ENCODE measurements at regions not wholly inside any gene's neighbourhood (a gene's known extent, or its start where the extent isn't known, plus 50 kb on each side); places are given as distances from the start of the nearest gene placed in this dataset.

DNA sequence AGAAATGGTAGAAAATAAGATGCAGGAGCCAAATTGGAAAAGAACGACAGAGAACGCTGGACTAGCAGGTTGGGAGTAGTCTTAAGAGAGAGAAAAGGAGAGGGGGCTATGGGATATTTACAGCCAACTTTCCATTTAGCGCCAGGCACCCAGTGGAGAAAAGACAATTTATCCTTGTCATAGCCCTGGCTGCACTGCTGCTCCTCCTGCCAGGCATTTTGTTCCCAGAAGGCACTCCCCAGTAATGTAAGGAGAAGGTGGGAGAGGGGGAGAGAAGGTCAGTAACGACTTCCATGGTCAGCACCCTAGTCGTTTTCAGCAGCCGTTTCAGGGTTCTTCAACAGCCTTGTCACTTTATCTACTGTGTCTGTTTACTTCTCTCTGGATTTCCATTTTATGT lies 159.0 kb downstream of the TRMT11 start:
- TF ChIP-seq, protein P1, sequence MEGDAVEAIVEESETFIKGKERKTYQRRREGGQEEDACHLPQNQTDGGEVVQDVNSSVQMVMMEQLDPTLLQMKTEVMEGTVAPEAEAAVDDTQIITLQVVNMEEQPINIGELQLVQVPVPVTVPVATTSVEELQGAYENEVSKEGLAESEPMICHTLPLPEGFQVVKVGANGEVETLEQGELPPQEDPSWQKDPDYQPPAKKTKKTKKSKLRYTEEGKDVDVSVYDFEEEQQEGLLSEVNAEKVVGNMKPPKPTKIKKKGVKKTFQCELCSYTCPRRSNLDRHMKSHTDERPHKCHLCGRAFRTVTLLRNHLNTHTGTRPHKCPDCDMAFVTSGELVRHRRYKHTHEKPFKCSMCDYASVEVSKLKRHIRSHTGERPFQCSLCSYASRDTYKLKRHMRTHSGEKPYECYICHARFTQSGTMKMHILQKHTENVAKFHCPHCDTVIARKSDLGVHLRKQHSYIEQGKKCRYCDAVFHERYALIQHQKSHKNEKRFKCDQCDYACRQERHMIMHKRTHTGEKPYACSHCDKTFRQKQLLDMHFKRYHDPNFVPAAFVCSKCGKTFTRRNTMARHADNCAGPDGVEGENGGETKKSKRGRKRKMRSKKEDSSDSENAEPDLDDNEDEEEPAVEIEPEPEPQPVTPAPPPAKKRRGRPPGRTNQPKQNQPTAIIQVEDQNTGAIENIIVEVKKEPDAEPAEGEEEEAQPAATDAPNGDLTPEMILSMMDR (IDR thresholded peaks at IDR 0.05), result no peak
- TF ChIP-seq POLR2A (IDR thresholded peaks at IDR 0.05), result no peak
